Upper lobe of left lung (tissue), 6 donors: ENCODE measurements at regions not wholly inside any gene's neighbourhood (a gene's known extent, or its start where the extent isn't known, plus 50 kb on each side); places are given as distances from the start of the nearest gene placed in this dataset.

ENCODE experiments used
- ATAC-seq, 2 donors: fragments of 200-7000 bp; cut with Tn5 transposase; one replicate each; pipeline ENCODE4 v1.9.1; 2022; ENCODE audit warnings: mild to moderate bottlenecking in 2 of 2, moderate library complexity in 2 of 2; ENCODE audit not compliant: low FRiP score in 2 of 2
- DNase-seq, 2 donors: peaks; one replicate each; pipeline ENCODE4 v3.0.0-alpha.2; 2019 to 2020
- H3K27ac ChIP-seq, 4 donors: fragments of 200-600 bp; sonication (generic); one replicate each; pipeline ENCODE4 v1.5.1; 2016 to 2019
- H3K27me3 ChIP-seq, 4 donors: fragments of 200-600 bp; sonication (generic); one replicate each; pipeline ENCODE4 v1.5.1; 2017 to 2019
- H3K36me3 ChIP-seq, 4 donors: fragments of 200-600 bp; sonication (generic); one replicate each; pipeline ENCODE4 v1.5.1; 2016 to 2019
- H3K4me1 ChIP-seq, 4 donors: fragments of 200-600 bp; sonication (generic); one replicate each; pipeline ENCODE4 v1.5.1; 2018 to 2019
- H3K4me3 ChIP-seq, 4 donors: fragments of 200-600 bp; sonication (generic); one replicate each; pipeline ENCODE4 v1.5.1; 2017 to 2019; ENCODE audit warnings: mild to moderate bottlenecking in 2 of 4, moderate library complexity in 1 of 4
- H3K9me3 ChIP-seq, 4 donors: fragments of 200-600 bp; sonication (generic); one replicate each; pipeline ENCODE4 v1.5.1; 2018 to 2019
- CTCF ChIP-seq, 6 experiments: fragments of 450-650 bp in 4 of 6; fragments of 200-600 bp in 2 of 6; sonication (generic) in 2 of 6; IDR thresholded peaks; one replicate each; pipeline ENCODE4 v1.5.1; 2016 to 2019; ENCODE audit warnings: antibody characterized with exemption in 6 of 6
- EP300 ChIP-seq, 4 donors: sonication (generic); formaldehyde crosslinking; IDR thresholded peaks; one replicate each; pipeline ENCODE4 v1.5.1; 2017; ENCODE audit warnings: antibody characterized with exemption in 4 of 4, control low read depth in 2 of 4
- POLR2A ChIP-seq, 4 donors: fragments of 450-650 bp; IDR thresholded peaks; one replicate each; pipeline ENCODE4 v1.5.1; 2016 to 2017; ENCODE audit warnings: antibody characterized with exemption in 4 of 4, mild to moderate bottlenecking in 2 of 4
- POLR2AphosphoS5 ChIP-seq, 2 donors: sonication (generic); formaldehyde crosslinking; IDR thresholded peaks; one replicate each; pipeline ENCODE4 v1.5.1; 2017; ENCODE audit warnings: antibody characterized with exemption in 2 of 2
- WGBS, 2 donors: methylation state at CpG; one replicate each; pipeline ENCODE4 v1.1.5; 2017 to 2018; 5-methylcytosine and 5-hydroxymethylcytosine counted together
- donor health status: DM: no; HTN: no; CAD: no; lungs with moderate emphysema.
- donor health status: DM: no; HTN: yes; CAD: no; lungs with severe emphysema.

GRCh38 chr2:129728035-129728972 is 251.2 kb upstream of the RAB6C start:
- TF ChIP-seq POLR2AphosphoS5 (IDR thresholded peaks at IDR 0.05), result no peak
- no peak for TF ChIP-seq CTCF (IDR thresholded peaks at IDR 0.05)
- TF ChIP-seq EP300 (IDR thresholded peaks at IDR 0.05), result no peak
- no peak for TF ChIP-seq POLR2A (IDR thresholded peaks at IDR 0.05)
- Histone ChIP-seq H3K4me3 (no peak overlapping the region), H3K27me3 (no peaks in the 10 kb centered on the region), H3K4me1 (no peaks in the 10 kb centered on the region), H3K27ac (no peak overlapping the region), H3K36me3 (no peaks in the 10 kb centered on the region), H3K9me3 (no peaks in the 10 kb centered on the region)
- DNase-seq (no peak), ATAC-seq (no peak)
- 82 to 85% methylated on average over 11 to 14 of the region's 14 CpGs for WGBS, 2 donors

- ATAC-seq, result no peak
- no peak overlapping the region for H3K4me3 ChIP-seq
- no peaks in the 10 kb centered on the region for H3K27me3 ChIP-seq
- TF ChIP-seq POLR2A (IDR thresholded peaks at IDR 0.05) (no peak), CTCF (IDR thresholded peaks at IDR 0.05) (no peak), POLR2AphosphoS5 (IDR thresholded peaks at IDR 0.05) (no peak), EP300 (IDR thresholded peaks at IDR 0.05) (no peak)
- no peak overlapping the region for H3K27ac ChIP-seq
- WGBS, 2 donors, result 81 to 86% methylated on average over 9 of the region's 9 CpGs
- no peaks in the 10 kb centered on the region for H3K4me1 ChIP-seq
- H3K36me3 ChIP-seq, result no peaks in the 10 kb centered on the region
- no peaks in the 10 kb centered on the region for H3K9me3 ChIP-seq
- no peak for DNase-seq
These were observed 250.5 kb upstream of the RAB6C start for GRCh38 chr2:129729011-129729410.

- DNase-seq (no peak), ATAC-seq (no peak)
- TF ChIP-seq CTCF (IDR thresholded peaks at IDR 0.05), result no peak
- TF ChIP-seq EP300 (IDR thresholded peaks at IDR 0.05), result no peak
- no peak for TF ChIP-seq POLR2A (IDR thresholded peaks at IDR 0.05)
- no peak for TF ChIP-seq POLR2AphosphoS5 (IDR thresholded peaks at IDR 0.05)
- WGBS, 2 donors, result 86 to 89% methylated on average over 4 of the region's 4 CpGs
- H3K27ac ChIP-seq, result no peak overlapping the region
- H3K36me3 ChIP-seq, result no peaks in the 10 kb centered on the region
- no peak overlapping the region for H3K4me3 ChIP-seq
- H3K9me3 ChIP-seq, result no peaks in the 10 kb centered on the region
- H3K27me3 ChIP-seq, result no peaks in the 10 kb centered on the region
- H3K4me1 ChIP-seq, result no peaks in the 10 kb centered on the region
These were observed 249.8 kb upstream of the RAB6C start for GRCh38 chr2:129729646-129730045.

- no peaks in the 10 kb centered on the region for H3K9me3 ChIP-seq
- H3K27me3 ChIP-seq, result no peaks in the 10 kb centered on the region
- H3K4me3 ChIP-seq, result no peak overlapping the region
- TF ChIP-seq POLR2AphosphoS5 (IDR thresholded peaks at IDR 0.05) (no peak), CTCF (IDR thresholded peaks at IDR 0.05) (no peak), EP300 (IDR thresholded peaks at IDR 0.05) (no peak), POLR2A (IDR thresholded peaks at IDR 0.05) (no peak)
- H3K4me1 ChIP-seq, result no peaks in the 10 kb centered on the region
- no peaks in the 10 kb centered on the region for H3K36me3 ChIP-seq
- DNase-seq, result peak in 1 of 2 donors; percentile 15
- H3K27ac ChIP-seq, result no peak overlapping the region
- no peak for ATAC-seq
- WGBS, 2 donors, result 86 to 88% methylated on average over 4 of the region's 4 CpGs
These were observed 248.5 kb upstream of the RAB6C start for GRCh38 chr2:129730979-129731378.
